Inferior parietal cortex (tissue), 1 donor: ENCODE measurements at regions not wholly inside any gene's neighbourhood (a gene's known extent, or its start where the extent isn't known, plus 50 kb on each side); places are given as distances from the start of the nearest gene placed in this dataset.
"Not testable (repeated sequence)": the region's sequence is repeated elsewhere in the genome, so short reads cannot be mapped to it uniquely, and the experiment has no call there.

Source experiments
- DNase-seq: peaks from one replicate; pipeline ENCODE4 v3.0.0-alpha.2; 2016; ENCODE audit errors: extremely low spot score

DNA sequence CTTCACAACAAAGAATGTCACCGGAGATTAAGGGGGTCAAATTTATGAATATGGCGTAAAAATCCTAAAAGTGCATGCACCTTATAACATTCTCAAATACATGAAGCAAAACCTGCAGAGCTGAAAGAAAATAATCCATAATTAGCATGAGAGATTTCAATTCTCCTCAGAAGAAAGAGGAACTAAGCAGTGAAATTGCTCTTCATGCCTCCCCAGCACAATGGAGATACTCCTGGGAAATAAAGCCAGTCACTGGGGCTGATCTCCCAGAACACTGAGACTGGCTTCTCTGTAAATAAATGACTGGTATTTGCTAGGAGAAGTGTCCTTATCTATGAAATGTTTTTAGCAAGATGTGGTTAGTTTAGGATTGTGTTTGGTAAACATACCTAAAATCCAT is 68.1 kb downstream of the GOLGA6L6 start:
- DNase-seq: not testable (repeated sequence)

- not testable (repeated sequence) for DNase-seq
These were observed 68.6 kb downstream of the GOLGA6L6 start for GRCh38 chr15:20472983-20473382.

GRCh38 chr15:20470810-20471209 is 70.8 kb downstream of the GOLGA6L6 start:
- DNase-seq: not testable (repeated sequence)

DNA sequence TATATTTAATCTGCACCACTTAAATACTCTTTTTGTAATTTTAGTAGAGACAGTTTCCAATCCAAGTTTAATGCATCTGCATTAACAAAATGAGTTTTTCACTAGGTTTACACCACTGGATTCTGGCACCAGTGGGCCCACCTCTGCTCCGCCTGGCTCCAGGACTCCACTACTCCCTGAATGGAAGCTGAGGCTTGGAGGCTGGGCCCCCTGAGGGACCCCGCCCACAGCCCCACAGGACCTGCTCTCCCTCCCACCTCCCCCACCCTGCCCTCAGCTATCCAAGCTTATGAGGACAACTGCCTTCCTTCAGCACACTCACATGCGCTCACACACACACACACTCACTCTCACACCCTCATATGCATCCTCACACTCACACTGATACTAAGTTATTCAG is 100.5 kb downstream of the GOLGA6L6 start:
- not testable (repeated sequence) for DNase-seq

- DNase-seq: not testable (repeated sequence)
These were observed 101.2 kb downstream of the GOLGA6L6 start for GRCh38 chr15:20440390-20440789.

- not testable (repeated sequence) for DNase-seq
These were observed 102.5 kb downstream of the GOLGA6L6 start for GRCh38 chr15:20439111-20439510.

GRCh38 chr15:20438255-20438654 is 103.3 kb downstream of the GOLGA6L6 start:
- not testable (repeated sequence) for DNase-seq

GRCh38 chr15:20433468-20433867 is 108.1 kb downstream of the GOLGA6L6 start:
- not testable (repeated sequence) for DNase-seq

GRCh38 chr15:20430495-20430894 is 111.1 kb downstream of the GOLGA6L6 start:
- not testable (repeated sequence) for DNase-seq

DNA sequence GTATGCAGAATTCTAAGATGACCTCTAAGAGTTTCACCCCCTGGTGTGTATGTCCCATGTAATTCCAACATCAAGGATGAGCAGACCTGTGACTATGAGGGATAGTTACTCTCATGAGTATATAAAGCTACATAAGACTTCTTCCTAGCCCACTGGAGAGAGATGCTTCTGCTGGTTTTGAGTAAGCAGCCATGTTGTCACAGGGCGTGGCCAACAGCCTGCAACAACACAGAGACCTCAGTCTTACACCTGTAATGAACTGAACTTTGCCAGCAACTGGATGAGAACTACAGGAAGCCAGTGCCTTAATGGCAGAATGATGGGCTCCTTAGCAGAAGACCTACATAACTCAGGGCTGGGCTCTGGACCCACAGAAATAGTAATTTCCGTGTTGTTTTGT is 120.9 kb downstream of the GOLGA6L6 start:
- not testable (repeated sequence) for DNase-seq

DNA sequence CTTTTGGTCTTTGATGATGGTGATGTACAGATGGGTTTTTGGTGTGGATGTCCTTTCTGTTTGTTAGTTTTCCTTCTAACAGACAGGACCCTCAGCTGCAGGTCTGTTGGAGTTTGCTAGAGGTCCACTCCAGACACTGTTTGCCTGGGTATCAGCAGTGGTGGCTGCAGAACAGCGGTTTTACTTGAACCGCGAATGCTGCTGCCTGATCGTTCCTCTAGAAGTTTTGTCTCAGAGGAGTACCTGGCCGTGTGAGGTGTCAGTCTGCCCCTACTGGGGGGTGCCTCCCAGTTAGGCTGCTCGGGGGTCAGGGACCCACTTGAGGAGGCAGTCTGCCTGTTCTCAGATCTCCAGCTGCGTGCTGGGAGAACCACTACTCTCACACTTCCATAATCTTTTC is 125.0 kb downstream of the GOLGA6L6 start:
- not testable (repeated sequence) for DNase-seq

- not testable (repeated sequence) for DNase-seq
These were observed 131.9 kb downstream of the GOLGA6L6 start for GRCh38 chr15:20409667-20410198.

DNA sequence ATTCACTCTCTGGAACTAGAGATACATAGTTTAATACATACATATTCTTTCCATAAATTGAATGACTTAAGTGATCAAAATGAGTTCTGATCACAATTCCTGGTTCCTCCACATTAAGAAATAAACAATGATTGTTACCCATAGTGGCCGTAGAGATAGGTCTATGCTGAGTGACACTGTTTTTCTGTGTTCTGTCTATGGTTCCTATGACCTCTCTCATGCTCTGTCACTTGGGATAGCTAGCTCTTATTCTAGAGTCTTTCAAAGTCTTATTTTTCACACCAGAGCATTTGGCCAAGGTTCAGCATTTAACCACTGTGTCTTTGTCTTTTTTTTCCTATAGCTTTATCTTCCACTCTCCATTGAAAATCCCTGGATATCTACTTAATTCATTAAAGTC is 132.4 kb downstream of the GOLGA6L6 start:
- no peak for DNase-seq

DNA sequence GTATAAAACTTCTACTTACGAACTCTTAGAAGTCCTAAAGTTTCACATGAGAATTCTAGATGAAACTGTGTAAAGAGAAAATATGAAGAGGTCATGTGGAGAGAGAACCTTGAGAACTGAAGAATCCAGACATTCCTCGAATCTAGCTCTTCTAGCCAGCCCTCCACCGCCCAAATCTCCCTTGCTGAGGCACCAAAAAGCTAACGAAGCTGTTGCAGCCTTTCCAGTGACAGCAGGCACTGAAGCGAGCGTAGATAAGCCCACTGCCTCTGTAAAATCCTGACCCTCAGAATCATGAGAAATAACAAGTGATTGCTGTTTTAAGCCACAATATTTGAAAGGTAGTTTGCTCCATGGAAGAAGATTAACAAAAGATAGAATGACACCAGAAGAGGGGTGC is 134.0 kb downstream of the GOLGA6L6 start:
- no peak for DNase-seq

DNA sequence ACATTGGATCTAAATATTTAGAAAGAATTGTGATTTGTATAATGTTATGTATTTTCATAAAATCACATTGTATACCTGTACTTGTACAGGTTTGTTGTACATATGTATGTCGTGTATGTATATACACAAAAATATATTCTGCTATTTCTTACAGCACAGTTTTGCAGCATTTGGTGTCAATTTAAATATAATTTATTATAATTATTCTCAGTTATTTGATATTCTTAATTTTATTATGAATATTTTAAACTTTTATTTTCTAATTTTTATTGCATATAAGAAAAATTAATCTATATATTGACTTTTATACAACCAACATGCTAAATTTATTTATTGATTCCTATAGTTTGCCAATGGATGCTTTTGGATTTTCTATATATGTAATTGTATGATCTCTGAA is 137.0 kb downstream of the GOLGA6L6 start:
- not testable (repeated sequence) for DNase-seq

DNA sequence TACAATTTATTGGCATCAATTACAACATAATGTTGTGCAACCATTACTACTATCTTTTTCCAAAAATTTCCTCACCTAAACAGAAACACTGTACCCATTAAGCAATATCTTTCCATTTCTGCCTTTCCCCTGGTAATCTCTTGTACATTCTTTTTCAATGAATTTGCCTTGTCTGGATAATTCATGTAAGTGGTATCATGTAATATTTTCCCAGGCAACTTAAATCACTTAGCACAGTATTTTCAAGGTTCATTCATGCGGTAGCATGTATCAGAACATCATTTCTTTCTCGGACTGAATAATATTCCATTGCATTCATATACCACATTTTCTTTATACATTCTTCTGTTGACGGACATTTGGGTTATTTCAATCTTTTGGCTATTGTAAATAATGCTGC is 139.0 kb downstream of the GOLGA6L6 start:
- not testable (repeated sequence) for DNase-seq

DNA sequence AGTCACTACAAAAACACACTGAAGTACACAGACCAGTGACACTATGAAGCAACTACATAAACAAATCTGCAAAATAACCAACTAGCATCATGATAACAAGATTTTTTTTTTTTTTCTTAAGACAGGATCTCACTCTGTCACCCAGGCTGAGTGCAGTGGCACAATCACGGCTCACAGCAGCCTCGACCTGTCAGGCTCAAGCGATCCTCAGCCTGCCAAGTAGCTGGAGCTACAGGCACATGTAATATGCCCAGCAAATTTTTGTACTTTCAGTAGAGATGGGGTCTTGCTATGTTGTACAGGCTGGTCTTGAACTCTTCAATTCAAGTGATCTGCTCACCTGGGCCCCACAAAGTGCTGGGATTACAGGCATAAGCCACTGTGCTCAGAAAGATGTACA is 140.5 kb downstream of the GOLGA6L6 start:
- not testable (repeated sequence) for DNase-seq

DNA sequence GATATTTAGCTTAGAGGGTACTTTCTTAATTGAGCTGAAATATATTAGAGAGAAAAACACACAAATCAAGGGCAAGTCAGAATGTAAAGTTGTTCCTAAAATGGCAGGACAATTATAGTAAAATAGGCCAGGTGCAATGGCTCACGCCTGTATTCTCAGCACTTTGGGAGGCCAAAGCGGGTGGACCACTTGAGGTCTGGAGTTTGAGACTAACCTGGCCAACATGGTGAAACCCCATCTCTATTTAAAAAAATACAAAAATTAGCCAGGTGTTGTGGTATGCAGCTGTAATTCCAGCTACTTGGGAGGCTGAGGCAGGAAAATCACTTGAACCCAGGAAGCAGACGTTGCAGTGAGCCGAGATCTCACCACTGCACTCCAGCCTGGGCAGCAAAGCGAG is 142.9 kb downstream of the GOLGA6L6 start:
- DNase-seq: not testable (repeated sequence)

DNA sequence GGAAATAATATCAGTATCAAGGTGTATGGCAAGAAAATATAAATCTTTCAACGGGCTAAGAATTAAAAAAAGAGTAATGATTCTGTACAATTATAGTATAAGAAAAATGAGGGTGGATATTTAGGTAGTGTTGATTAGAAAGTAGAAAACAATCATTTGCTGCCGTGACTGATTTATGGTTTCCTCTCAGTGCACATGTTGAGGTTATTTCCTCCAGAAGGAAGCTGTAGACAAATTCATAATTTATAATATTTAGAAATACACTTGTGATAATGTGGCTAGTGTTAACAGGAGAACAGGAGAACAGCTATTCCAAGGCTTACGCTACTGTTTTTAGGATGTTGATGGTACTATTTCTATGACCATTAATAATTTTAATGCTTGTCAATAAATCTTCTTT is 153.4 kb downstream of the GOLGA6L6 start:
- not testable (repeated sequence) for DNase-seq

- no peak for DNase-seq
These were observed 155.4 kb downstream of the GOLGA6L6 start for GRCh38 chr15:20386198-20386597.

GRCh38 chr15:20380199-20380598 is 161.4 kb downstream of the GOLGA6L6 start:
- DNase-seq: not testable (repeated sequence)

GRCh38 chr15:20376872-20377271 is 164.7 kb downstream of the GOLGA6L6 start:
- no peak for DNase-seq

- not testable (repeated sequence) for DNase-seq
These were observed 169.2 kb downstream of the GOLGA6L6 start for GRCh38 chr15:20372416-20372815.

GRCh38 chr15:20369500-20369899 is 172.1 kb downstream of the GOLGA6L6 start:
- no peak for DNase-seq
